WTC11 (cell line): ENCODE measurements at regions not wholly inside any gene's neighbourhood (a gene's known extent, or its start where the extent isn't known, plus 50 kb on each side); places are given as distances from the start of the nearest gene placed in this dataset.

Experiments
- ATAC-seq: fragments of 200-7000 bp; cut with Tn5 transposase; 2 replicates; pipeline ENCODE4 v1.10.0; 2021; ENCODE audit warnings: mild to moderate bottlenecking, moderate library complexity
- CTCF ChIA-PET: fragments of 300-600 bp; sonication (Branson Sonifier 250); formaldehyde crosslinking; loops from one replicate; lab custom pipeline; 2021; ENCODE audit warnings: antibody characterized with exemption; lab: Charles Lee
- POLR2A ChIA-PET: fragments of 350-600 bp; sonication (Branson Sonifier 250); formaldehyde crosslinking; loops from one replicate; lab custom pipeline; 2021; ENCODE audit warnings: antibody characterized with exemption; lab: Charles Lee
- DNase-seq: peaks from one replicate; pipeline ENCODE4 v3.0.0; 2021; ENCODE audit warnings: low spot score
- H3K27ac Mint-ChIP-seq: 2 replicates; pipeline ENCODE4 v1.8.0; 2021; ENCODE audit warnings: mixed read lengths
- H3K27me3 Mint-ChIP-seq: 2 replicates; pipeline ENCODE4 v1.8.0; 2021; ENCODE audit warnings: low read depth, mild to moderate bottlenecking, moderate library complexity, mixed read lengths
- H3K36me3 Mint-ChIP-seq: 2 replicates; pipeline ENCODE4 v1.8.0; 2021; ENCODE audit warnings: mixed read lengths
- H3K4me1 Mint-ChIP-seq: 2 replicates; pipeline ENCODE4 v1.8.0; 2022; ENCODE audit warnings: mixed read lengths
- H3K4me3 Mint-ChIP-seq: 2 replicates; pipeline ENCODE4 v1.8.0; 2021; ENCODE audit warnings: mild to moderate bottlenecking, moderate library complexity, mixed read lengths
- H3K9me3 Mint-ChIP-seq: 2 replicates; pipeline ENCODE4 v1.8.0; 2021; ENCODE audit warnings: mixed read lengths
- ELF4 ChIP-seq: sonication (generic); formaldehyde crosslinking; IDR thresholded peaks from 2 replicates; pipeline ENCODE4 v1.8.1; 2022; ENCODE audit warnings: low read depth, mild to moderate bottlenecking, moderate library complexity, missing genetic modification reagents
- GABPB1 ChIP-seq: sonication (generic); formaldehyde crosslinking; IDR thresholded peaks from 2 replicates; pipeline ENCODE4 v1.8.1; 2023; ENCODE audit warnings: mild to moderate bottlenecking, missing genetic modification reagents
- IRF2 ChIP-seq: sonication (generic); formaldehyde crosslinking; IDR thresholded peaks from 2 replicates; pipeline ENCODE4 v1.8.0; 2022; ENCODE audit warnings: low read depth, missing genetic modification reagents, borderline replicate concordance
- JUN ChIP-seq: sonication (generic); formaldehyde crosslinking; IDR thresholded peaks from 2 replicates; pipeline ENCODE4 v1.8.0; 2023; ENCODE audit warnings: mild to moderate bottlenecking, missing genetic modification reagents
- KAT7 ChIP-seq: sonication (generic); formaldehyde crosslinking; IDR thresholded peaks from 2 replicates; pipeline ENCODE4 v1.8.1; 2023; ENCODE audit warnings: missing genetic modification reagents, mild to moderate bottlenecking, borderline replicate concordance
- MXD4 ChIP-seq: fragments of 250-450 bp; sonication (Bioruptor Pico); IDR thresholded peaks from 2 replicates; pipeline ENCODE4 v1.8.0; 2021; ENCODE audit warnings: mild to moderate bottlenecking, moderate library complexity, borderline replicate concordance
- RELA ChIP-seq: sonication (generic); formaldehyde crosslinking; IDR thresholded peaks from 2 replicates; pipeline ENCODE4 v1.8.1; 2022; ENCODE audit warnings: missing genetic modification reagents, mild to moderate bottlenecking, borderline replicate concordance
- ZNF317 ChIP-seq: sonication (generic); formaldehyde crosslinking; IDR thresholded peaks from 2 replicates; pipeline ENCODE4 v1.8.1; 2023; ENCODE audit warnings: low read depth, mild to moderate bottlenecking, moderate library complexity, missing genetic modification reagents, borderline replicate concordance
- TF ChIP-seq, protein P1 (sequence below): sonication (generic); formaldehyde crosslinking; conservative IDR thresholded peaks from 2 replicates; pipeline ENCODE4 v1.8.1; 2022; ENCODE audit warnings: mild to moderate bottlenecking, missing genetic modification reagents
- TF ChIP-seq, protein P2 (sequence below): fragments of 250-450 bp; sonication (Bioruptor Pico); IDR thresholded peaks from 2 replicates; pipeline ENCODE4 v1.9.0; 2021; ENCODE audit warnings: mild to moderate bottlenecking
- TF ChIP-seq, protein P3 (sequence below): sonication (generic); formaldehyde crosslinking; IDR thresholded peaks from 2 replicates; pipeline ENCODE4 v1.8.0; 2022; ENCODE audit warnings: mild to moderate bottlenecking, missing genetic modification reagents
- TF ChIP-seq, protein P4 (sequence below): fragments of 200-600 bp; IDR thresholded peaks from 2 replicates; pipeline ENCODE4 v1.8.0; 2022; ENCODE audit warnings: antibody characterized with exemption
- TF ChIP-seq, protein P5 (sequence below): sonication (generic); formaldehyde crosslinking; IDR thresholded peaks from 2 replicates; pipeline ENCODE4 v1.8.1; 2023; ENCODE audit warnings: mild to moderate bottlenecking, missing genetic modification reagents
- TF ChIP-seq, protein P6 (sequence below): sonication (generic); formaldehyde crosslinking; IDR thresholded peaks from 2 replicates; pipeline ENCODE4 v1.8.0; 2022; ENCODE audit warnings: mild to moderate bottlenecking, missing genetic modification reagents
- TF ChIP-seq, protein P7 (sequence below): fragments of 250-450 bp; sonication (Bioruptor Pico); IDR thresholded peaks from 2 replicates; pipeline ENCODE4 v1.9.0; 2021; ENCODE audit warnings: mild to moderate bottlenecking
- TF ChIP-seq, protein P8 (sequence below): fragments of 250-450 bp; sonication (Bioruptor Pico); IDR thresholded peaks from 2 replicates; pipeline ENCODE4 v1.8.0; 2021; ENCODE audit warnings: mild to moderate bottlenecking
- TF ChIP-seq, protein P9 (sequence below): fragments of 250-450 bp; sonication (Bioruptor Pico); IDR thresholded peaks from 2 replicates; pipeline ENCODE4 v1.9.0; 2021; ENCODE audit warnings: moderate library complexity, mild to moderate bottlenecking, inconsistent platforms, borderline replicate concordance
- TF ChIP-seq, protein P10 (sequence below): sonication (generic); formaldehyde crosslinking; IDR thresholded peaks from 2 replicates; pipeline ENCODE4 v1.8.0; 2023; ENCODE audit warnings: mild to moderate bottlenecking, missing genetic modification reagents
- TF ChIP-seq, protein P11 (sequence below): sonication (generic); formaldehyde crosslinking; IDR thresholded peaks from 2 replicates; pipeline ENCODE4 v1.8.1; 2023; ENCODE audit warnings: mild to moderate bottlenecking, missing genetic modification reagents, moderate library complexity

DNA sequence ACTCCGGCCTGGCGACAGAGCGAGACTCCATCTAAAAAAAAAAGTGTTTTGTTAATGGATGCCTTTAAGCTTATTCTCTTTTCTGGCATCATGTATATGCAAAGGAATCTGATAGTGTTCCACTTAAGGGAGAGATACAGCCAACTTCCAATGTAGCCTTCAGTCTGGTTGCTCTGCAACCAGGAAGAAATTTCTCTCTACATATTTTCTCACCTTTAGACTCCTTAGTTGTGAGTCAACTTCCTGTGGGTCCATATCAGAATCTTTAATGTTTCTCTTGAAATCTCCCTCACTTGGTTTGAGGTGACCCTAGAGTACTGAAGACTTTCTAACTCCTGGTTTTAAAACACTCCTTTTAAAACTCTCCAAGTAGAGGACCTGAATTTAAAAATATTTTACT lies 340.4 kb downstream of the SLC6A15 start:
- H3K27ac Mint-ChIP-seq, result no peak overlapping the region
- H3K27me3 Mint-ChIP-seq, result no peaks in the 10 kb centered on the region; the same call in 1 of the 2 replicates
- H3K4me3 Mint-ChIP-seq, result no peak overlapping the region
- DNase-seq, result no peak
- peaks cover 7% of the 10 kb centered on the region for H3K4me1 Mint-ChIP-seq
- POLR2A ChIA-PET, result no interaction called here
- TF ChIP-seq, protein P1, sequence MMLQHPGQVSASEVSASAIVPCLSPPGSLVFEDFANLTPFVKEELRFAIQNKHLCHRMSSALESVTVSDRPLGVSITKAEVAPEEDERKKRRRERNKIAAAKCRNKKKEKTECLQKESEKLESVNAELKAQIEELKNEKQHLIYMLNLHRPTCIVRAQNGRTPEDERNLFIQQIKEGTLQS, result no peak
- TF ChIP-seq, protein P2, sequence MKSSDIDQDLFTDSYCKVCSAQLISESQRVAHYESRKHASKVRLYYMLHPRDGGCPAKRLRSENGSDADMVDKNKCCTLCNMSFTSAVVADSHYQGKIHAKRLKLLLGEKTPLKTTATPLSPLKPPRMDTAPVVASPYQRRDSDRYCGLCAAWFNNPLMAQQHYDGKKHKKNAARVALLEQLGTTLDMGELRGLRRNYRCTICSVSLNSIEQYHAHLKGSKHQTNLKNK (CRISPR knock-in tag), result no peak
- TF ChIP-seq, protein P3, sequence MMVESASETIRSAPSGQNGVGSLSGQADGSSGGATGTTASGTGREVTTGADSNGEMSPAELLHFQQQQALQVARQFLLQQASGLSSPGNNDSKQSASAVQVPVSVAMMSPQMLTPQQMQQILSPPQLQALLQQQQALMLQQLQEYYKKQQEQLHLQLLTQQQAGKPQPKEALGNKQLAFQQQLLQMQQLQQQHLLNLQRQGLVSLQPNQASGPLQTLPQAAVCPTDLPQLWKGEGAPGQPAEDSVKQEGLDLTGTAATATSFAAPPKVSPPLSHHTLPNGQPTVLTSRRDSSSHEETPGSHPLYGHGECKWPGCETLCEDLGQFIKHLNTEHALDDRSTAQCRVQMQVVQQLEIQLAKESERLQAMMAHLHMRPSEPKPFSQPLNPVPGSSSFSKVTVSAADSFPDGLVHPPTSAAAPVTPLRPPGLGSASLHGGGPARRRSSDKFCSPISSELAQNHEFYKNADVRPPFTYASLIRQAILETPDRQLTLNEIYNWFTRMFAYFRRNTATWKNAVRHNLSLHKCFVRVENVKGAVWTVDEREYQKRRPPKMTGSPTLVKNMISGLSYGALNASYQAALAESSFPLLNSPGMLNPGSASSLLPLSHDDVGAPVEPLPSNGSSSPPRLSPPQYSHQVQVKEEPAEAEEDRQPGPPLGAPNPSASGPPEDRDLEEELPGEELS (CRISPR knock-in tag), result no peak
- TF ChIP-seq, protein P4, sequence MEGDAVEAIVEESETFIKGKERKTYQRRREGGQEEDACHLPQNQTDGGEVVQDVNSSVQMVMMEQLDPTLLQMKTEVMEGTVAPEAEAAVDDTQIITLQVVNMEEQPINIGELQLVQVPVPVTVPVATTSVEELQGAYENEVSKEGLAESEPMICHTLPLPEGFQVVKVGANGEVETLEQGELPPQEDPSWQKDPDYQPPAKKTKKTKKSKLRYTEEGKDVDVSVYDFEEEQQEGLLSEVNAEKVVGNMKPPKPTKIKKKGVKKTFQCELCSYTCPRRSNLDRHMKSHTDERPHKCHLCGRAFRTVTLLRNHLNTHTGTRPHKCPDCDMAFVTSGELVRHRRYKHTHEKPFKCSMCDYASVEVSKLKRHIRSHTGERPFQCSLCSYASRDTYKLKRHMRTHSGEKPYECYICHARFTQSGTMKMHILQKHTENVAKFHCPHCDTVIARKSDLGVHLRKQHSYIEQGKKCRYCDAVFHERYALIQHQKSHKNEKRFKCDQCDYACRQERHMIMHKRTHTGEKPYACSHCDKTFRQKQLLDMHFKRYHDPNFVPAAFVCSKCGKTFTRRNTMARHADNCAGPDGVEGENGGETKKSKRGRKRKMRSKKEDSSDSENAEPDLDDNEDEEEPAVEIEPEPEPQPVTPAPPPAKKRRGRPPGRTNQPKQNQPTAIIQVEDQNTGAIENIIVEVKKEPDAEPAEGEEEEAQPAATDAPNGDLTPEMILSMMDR, result no peak
- TF ChIP-seq GABPB1 (CRISPR knock-in tag) (no peak), KAT7 (no peak), RELA (no peak), JUN (CRISPR knock-in tag) (no peak), ZNF317 (no peak), IRF2 (CRISPR knock-in tag) (no peak), MXD4 (CRISPR knock-in tag) (no peak), ELF4 (CRISPR knock-in tag) (no peak)
- TF ChIP-seq, protein P5, sequence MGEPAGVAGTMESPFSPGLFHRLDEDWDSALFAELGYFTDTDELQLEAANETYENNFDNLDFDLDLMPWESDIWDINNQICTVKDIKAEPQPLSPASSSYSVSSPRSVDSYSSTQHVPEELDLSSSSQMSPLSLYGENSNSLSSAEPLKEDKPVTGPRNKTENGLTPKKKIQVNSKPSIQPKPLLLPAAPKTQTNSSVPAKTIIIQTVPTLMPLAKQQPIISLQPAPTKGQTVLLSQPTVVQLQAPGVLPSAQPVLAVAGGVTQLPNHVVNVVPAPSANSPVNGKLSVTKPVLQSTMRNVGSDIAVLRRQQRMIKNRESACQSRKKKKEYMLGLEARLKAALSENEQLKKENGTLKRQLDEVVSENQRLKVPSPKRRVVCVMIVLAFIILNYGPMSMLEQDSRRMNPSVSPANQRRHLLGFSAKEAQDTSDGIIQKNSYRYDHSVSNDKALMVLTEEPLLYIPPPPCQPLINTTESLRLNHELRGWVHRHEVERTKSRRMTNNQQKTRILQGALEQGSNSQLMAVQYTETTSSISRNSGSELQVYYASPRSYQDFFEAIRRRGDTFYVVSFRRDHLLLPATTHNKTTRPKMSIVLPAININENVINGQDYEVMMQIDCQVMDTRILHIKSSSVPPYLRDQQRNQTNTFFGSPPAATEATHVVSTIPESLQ (CRISPR knock-in tag), result no peak
- TF ChIP-seq, protein P6, sequence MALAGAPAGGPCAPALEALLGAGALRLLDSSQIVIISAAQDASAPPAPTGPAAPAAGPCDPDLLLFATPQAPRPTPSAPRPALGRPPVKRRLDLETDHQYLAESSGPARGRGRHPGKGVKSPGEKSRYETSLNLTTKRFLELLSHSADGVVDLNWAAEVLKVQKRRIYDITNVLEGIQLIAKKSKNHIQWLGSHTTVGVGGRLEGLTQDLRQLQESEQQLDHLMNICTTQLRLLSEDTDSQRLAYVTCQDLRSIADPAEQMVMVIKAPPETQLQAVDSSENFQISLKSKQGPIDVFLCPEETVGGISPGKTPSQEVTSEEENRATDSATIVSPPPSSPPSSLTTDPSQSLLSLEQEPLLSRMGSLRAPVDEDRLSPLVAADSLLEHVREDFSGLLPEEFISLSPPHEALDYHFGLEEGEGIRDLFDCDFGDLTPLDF (CRISPR knock-in tag), result no peak
- TF ChIP-seq, protein P7, sequence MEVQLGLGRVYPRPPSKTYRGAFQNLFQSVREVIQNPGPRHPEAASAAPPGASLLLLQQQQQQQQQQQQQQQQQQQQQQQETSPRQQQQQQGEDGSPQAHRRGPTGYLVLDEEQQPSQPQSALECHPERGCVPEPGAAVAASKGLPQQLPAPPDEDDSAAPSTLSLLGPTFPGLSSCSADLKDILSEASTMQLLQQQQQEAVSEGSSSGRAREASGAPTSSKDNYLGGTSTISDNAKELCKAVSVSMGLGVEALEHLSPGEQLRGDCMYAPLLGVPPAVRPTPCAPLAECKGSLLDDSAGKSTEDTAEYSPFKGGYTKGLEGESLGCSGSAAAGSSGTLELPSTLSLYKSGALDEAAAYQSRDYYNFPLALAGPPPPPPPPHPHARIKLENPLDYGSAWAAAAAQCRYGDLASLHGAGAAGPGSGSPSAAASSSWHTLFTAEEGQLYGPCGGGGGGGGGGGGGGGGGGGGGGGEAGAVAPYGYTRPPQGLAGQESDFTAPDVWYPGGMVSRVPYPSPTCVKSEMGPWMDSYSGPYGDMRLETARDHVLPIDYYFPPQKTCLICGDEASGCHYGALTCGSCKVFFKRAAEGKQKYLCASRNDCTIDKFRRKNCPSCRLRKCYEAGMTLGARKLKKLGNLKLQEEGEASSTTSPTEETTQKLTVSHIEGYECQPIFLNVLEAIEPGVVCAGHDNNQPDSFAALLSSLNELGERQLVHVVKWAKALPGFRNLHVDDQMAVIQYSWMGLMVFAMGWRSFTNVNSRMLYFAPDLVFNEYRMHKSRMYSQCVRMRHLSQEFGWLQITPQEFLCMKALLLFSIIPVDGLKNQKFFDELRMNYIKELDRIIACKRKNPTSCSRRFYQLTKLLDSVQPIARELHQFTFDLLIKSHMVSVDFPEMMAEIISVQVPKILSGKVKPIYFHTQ (CRISPR knock-in tag), result no peak
- TF ChIP-seq, protein P8, sequence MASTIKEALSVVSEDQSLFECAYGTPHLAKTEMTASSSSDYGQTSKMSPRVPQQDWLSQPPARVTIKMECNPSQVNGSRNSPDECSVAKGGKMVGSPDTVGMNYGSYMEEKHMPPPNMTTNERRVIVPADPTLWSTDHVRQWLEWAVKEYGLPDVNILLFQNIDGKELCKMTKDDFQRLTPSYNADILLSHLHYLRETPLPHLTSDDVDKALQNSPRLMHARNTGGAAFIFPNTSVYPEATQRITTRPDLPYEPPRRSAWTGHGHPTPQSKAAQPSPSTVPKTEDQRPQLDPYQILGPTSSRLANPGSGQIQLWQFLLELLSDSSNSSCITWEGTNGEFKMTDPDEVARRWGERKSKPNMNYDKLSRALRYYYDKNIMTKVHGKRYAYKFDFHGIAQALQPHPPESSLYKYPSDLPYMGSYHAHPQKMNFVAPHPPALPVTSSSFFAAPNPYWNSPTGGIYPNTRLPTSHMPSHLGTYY (CRISPR knock-in tag), result no peak
- TF ChIP-seq, protein P9, sequence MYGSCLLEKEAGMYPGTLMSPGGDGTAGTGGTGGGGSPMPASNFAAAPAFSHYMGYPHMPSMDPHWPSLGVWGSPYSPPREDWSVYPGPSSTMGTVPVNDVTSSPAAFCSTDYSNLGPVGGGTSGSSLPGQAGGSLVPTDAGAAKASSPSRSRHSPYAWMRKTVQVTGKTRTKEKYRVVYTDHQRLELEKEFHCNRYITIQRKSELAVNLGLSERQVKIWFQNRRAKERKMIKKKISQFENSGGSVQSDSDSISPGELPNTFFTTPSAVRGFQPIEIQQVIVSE, result no peak
- TF ChIP-seq, protein P10, sequence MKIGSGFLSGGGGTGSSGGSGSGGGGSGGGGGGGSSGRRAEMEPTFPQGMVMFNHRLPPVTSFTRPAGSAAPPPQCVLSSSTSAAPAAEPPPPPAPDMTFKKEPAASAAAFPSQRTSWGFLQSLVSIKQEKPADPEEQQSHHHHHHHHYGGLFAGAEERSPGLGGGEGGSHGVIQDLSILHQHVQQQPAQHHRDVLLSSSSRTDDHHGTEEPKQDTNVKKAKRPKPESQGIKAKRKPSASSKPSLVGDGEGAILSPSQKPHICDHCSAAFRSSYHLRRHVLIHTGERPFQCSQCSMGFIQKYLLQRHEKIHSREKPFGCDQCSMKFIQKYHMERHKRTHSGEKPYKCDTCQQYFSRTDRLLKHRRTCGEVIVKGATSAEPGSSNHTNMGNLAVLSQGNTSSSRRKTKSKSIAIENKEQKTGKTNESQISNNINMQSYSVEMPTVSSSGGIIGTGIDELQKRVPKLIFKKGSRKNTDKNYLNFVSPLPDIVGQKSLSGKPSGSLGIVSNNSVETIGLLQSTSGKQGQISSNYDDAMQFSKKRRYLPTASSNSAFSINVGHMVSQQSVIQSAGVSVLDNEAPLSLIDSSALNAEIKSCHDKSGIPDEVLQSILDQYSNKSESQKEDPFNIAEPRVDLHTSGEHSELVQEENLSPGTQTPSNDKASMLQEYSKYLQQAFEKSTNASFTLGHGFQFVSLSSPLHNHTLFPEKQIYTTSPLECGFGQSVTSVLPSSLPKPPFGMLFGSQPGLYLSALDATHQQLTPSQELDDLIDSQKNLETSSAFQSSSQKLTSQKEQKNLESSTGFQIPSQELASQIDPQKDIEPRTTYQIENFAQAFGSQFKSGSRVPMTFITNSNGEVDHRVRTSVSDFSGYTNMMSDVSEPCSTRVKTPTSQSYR (CRISPR knock-in tag), result no peak
- TF ChIP-seq, protein P11, sequence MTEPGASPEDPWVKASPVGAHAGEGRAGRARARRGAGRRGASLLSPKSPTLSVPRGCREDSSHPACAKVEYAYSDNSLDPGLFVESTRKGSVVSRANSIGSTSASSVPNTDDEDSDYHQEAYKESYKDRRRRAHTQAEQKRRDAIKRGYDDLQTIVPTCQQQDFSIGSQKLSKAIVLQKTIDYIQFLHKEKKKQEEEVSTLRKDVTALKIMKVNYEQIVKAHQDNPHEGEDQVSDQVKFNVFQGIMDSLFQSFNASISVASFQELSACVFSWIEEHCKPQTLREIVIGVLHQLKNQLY (CRISPR knock-in tag), result no peak
- TF ChIP-seq, all 79 proteins: peak for 0
- no peak for ATAC-seq
- CTCF ChIA-PET, result no interaction called here
- Mint-ChIP-seq H3K9me3 (peaks cover 31% of the 10 kb centered on the region), H3K36me3 (peaks cover 14% of the 10 kb centered on the region)
